HCT116 (cell line): ENCODE measurements at regions not wholly inside any gene's neighbourhood (a gene's known extent, or its start where the extent isn't known, plus 50 kb on each side); places are given as distances from the start of the nearest gene placed in this dataset.

ENCODE experiments used
- ATF3 ChIP-seq: IDR thresholded peaks from 2 replicates; pipeline ENCODE4 v1.6.1; 2012
- CEBPB ChIP-seq: IDR thresholded peaks from 2 replicates; pipeline ENCODE4 v1.6.1; 2012; ENCODE audit warnings: low read depth
- CTCF ChIP-seq, 3 experiments: fragments of 200-600 bp in 1 of 3; sonication (generic) in 1 of 3; IDR thresholded peaks in 2 of 3; conservative IDR thresholded peaks in 1 of 3; 2 replicates each; pipeline ENCODE4 v1.5.1; 2012 to 2017; ENCODE audit warnings: low read depth in 2 of 3, low read length in 2 of 3, antibody characterized with exemption in 1 of 3, borderline replicate concordance in 1 of 3, control low read depth in 1 of 3, mild to moderate bottlenecking in 1 of 3, mixed read lengths in 1 of 3, mixed run types in 1 of 3, moderate library complexity in 1 of 3; ENCODE audit not compliant: insufficient read depth in 1 of 3
- EGR1 ChIP-seq: IDR thresholded peaks from 2 replicates; pipeline ENCODE4 v1.6.1; 2012; ENCODE audit warnings: low read depth
- EZH2phosphoT487 ChIP-seq: fragments of 200-600 bp; IDR thresholded peaks from 2 replicates; pipeline ENCODE4 v1.6.1; 2018; ENCODE audit warnings: antibody characterized with exemption, borderline replicate concordance
- POLR2A ChIP-seq: IDR thresholded peaks from 2 replicates; pipeline ENCODE4 v1.7.0; 2011; ENCODE audit warnings: borderline replicate concordance; ENCODE audit not compliant: insufficient read depth, insufficient read length; ENCODE audit errors: extremely low read depth
- POLR2AphosphoS5 ChIP-seq: IDR thresholded peaks from 2 replicates; pipeline ENCODE4 v1.6.1; 2011; ENCODE audit warnings: mild to moderate bottlenecking, low read depth, low read length, moderate library complexity
- SIN3A ChIP-seq: IDR thresholded peaks from 2 replicates; pipeline ENCODE4 v1.6.1; 2012; ENCODE audit warnings: low read depth
- YY1 ChIP-seq: IDR thresholded peaks from 2 replicates; pipeline ENCODE4 v1.6.1; 2011; ENCODE audit warnings: low read length, low read depth, moderate library complexity, mild to moderate bottlenecking; ENCODE audit not compliant: insufficient replicate concordance; ENCODE audit errors: extremely low read depth
- ZFX ChIP-seq: fragments of 450-650 bp; IDR thresholded peaks from 2 replicates; pipeline ENCODE4 v1.6.1; 2017
- TF ChIP-seq, protein P1 (sequence below): IDR thresholded peaks from 2 replicates; pipeline ENCODE4 v1.6.1; 2012

GRCh38 chr10:105434970-105435369 is 793.9 kb downstream of the SORCS3 start:
- no peak for TF ChIP-seq SIN3A
- TF ChIP-seq POLR2A, result no peak
- no peak for TF ChIP-seq CEBPB
- TF ChIP-seq CTCF (IDR thresholded peaks at IDR 0.05 in 2 of 3, conservative IDR thresholded peaks at IDR 0.05 in 1 of 3; ENCODE audit: borderline replicate concordance in 1 of 3, insufficient read depth in 1 of 3, low read depth in 2 of 3, low read length in 2 of 3), result no peak
- TF ChIP-seq ZFX, result no peak
- no peak for TF ChIP-seq EGR1
- TF ChIP-seq ATF3, result no peak
- no peak for TF ChIP-seq POLR2AphosphoS5
- TF ChIP-seq EZH2phosphoT487, result no peak
- TF ChIP-seq, protein P1, sequence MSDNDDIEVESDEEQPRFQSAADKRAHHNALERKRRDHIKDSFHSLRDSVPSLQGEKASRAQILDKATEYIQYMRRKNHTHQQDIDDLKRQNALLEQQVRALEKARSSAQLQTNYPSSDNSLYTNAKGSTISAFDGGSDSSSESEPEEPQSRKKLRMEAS, result no peak
- TF ChIP-seq YY1, result no peak
